ENCODE measurements at regions not wholly inside any gene's neighbourhood (a gene's known extent, or its start where the extent isn't known, plus 50 kb on each side); places are given as distances from the start of the nearest gene placed in this dataset.

- TF ChIP-seq POLR2A (IDR thresholded peaks at IDR 0.05; ENCODE audit: low read length) = no peak
- TF ChIP-seq GATA1 (IDR thresholded peaks at IDR 0.05; ENCODE audit: low read depth, low read length) = no peak
Observed at GRCh38 chr6:51554029-51554428, 533.4 kb downstream of the PKHD1 start.

Data from erythroblast (primary cell).